Chondrocyte (in vitro differentiated cells): ENCODE measurements at regions not wholly inside any gene's neighbourhood (a gene's known extent, or its start where the extent isn't known, plus 50 kb on each side); places are given as distances from the start of the nearest gene placed in this dataset.

Experiments
- DNase-seq: peaks from one replicate; pipeline ENCODE4 v3.0.0; 2021; ENCODE audit warnings: mixed read lengths, low spot score
- H3K27ac Mint-ChIP-seq: one replicate; pipeline ENCODE4 v1.8.0; 2021; ENCODE audit warnings: mild to moderate bottlenecking, moderate library complexity, mixed read lengths; ENCODE audit not compliant: unreplicated experiment
- H3K27me3 Mint-ChIP-seq: 2 replicates; pipeline ENCODE4 v1.8.0; 2021; ENCODE audit warnings: low read depth, mixed read lengths
- H3K36me3 Mint-ChIP-seq: 2 replicates; pipeline ENCODE4 v1.8.0; 2021; ENCODE audit warnings: low read depth, mixed read lengths
- H3K4me1 Mint-ChIP-seq: 2 replicates; pipeline ENCODE4 v1.8.0; 2021; ENCODE audit warnings: low read depth, mild to moderate bottlenecking, mixed read lengths
- H3K4me3 Mint-ChIP-seq: one replicate; pipeline ENCODE4 v1.8.0; 2021; ENCODE audit warnings: mild to moderate bottlenecking, moderate library complexity, mixed read lengths; ENCODE audit not compliant: unreplicated experiment
- H3K9me3 Mint-ChIP-seq: 2 replicates; pipeline ENCODE4 v1.8.0; 2021; ENCODE audit warnings: low read depth, mixed read lengths
- TF ChIP-seq, protein P1 (sequence below): fragments of 200-600 bp; sonication (generic); IDR thresholded peaks from 2 replicates; pipeline ENCODE4 v1.5.0; 2021; ENCODE audit warnings: antibody characterized with exemption, mild to moderate bottlenecking, moderate library complexity

DNA sequence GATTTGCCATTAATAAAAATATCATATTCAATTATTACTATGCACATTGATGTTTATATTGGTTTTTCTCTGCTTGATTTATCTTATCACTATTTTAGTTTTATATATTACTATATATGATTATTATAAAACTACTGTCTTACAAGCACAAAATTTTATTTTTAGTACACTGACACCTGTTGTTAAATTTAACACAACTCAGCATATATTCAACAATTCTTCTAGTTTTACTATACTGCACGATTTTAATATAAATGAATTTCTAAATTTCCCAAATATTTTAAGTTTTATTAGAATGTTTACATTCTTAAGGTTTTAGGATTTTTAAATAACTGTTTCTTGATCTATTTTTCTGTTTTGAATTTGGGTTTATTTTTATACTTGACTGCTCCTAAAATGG lies 889.8 kb upstream of the GJE1 start:
- DNase-seq = no peak
- no peaks in the 10 kb centered on the region for H3K36me3 Mint-ChIP-seq
- TF ChIP-seq, protein P1, sequence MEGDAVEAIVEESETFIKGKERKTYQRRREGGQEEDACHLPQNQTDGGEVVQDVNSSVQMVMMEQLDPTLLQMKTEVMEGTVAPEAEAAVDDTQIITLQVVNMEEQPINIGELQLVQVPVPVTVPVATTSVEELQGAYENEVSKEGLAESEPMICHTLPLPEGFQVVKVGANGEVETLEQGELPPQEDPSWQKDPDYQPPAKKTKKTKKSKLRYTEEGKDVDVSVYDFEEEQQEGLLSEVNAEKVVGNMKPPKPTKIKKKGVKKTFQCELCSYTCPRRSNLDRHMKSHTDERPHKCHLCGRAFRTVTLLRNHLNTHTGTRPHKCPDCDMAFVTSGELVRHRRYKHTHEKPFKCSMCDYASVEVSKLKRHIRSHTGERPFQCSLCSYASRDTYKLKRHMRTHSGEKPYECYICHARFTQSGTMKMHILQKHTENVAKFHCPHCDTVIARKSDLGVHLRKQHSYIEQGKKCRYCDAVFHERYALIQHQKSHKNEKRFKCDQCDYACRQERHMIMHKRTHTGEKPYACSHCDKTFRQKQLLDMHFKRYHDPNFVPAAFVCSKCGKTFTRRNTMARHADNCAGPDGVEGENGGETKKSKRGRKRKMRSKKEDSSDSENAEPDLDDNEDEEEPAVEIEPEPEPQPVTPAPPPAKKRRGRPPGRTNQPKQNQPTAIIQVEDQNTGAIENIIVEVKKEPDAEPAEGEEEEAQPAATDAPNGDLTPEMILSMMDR = no peak
- H3K27ac Mint-ChIP-seq = no peak overlapping the region
- H3K4me3 Mint-ChIP-seq = no peak overlapping the region
- H3K4me1 Mint-ChIP-seq = no peaks in the 10 kb centered on the region
- H3K9me3 Mint-ChIP-seq = no peaks in the 10 kb centered on the region
- H3K27me3 Mint-ChIP-seq = no peaks in the 10 kb centered on the region

- H3K27me3 Mint-ChIP-seq = no peaks in the 10 kb centered on the region
- peaks cover 4% of the 10 kb centered on the region for H3K36me3 Mint-ChIP-seq
- no peak for DNase-seq
- H3K4me1 Mint-ChIP-seq = no peaks in the 10 kb centered on the region
- H3K9me3 Mint-ChIP-seq = peaks cover 18% of the 10 kb centered on the region
- no peak overlapping the region for H3K4me3 Mint-ChIP-seq
- TF ChIP-seq, protein P1 = no peak
- H3K27ac Mint-ChIP-seq = no peak overlapping the region
Measured at GRCh38 chr6:141229296-141229695, 903.4 kb upstream of the GJE1 start.

GRCh38 chr6:141218583-141218982 lies 914.1 kb upstream of the GJE1 start:
- Mint-ChIP-seq H3K4me1 (no peaks in the 10 kb centered on the region), H3K9me3 (peaks cover 52% of the 10 kb centered on the region), H3K27me3 (no peaks in the 10 kb centered on the region), H3K27ac (no peak overlapping the region), H3K36me3 (peaks cover 15% of the 10 kb centered on the region), H3K4me3 (no peak overlapping the region)
- DNase-seq = no peak
- TF ChIP-seq, protein P1 = no peak

DNA sequence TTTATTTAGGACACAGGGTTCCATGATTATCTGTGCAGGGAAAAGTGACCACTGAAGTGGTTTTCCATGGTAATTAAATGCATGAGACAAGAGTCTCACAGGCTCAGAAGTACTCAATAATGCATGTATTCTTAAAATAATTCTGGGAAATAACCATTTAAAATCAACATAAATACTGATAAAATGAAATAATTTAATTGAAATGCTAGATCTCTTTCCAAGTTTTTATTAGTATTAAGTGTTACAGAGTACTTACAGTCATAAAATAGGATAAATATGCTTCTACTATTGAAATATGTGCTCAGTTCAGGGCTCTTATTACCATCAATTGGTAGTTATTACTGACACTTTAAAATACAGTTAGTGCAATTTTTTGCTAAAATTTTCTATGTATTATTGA lies 916.0 kb upstream of the GJE1 start:
- Mint-ChIP-seq H3K36me3 (peaks cover 16% of the 10 kb centered on the region), H3K4me3 (no peak overlapping the region), H3K9me3 (peaks cover 42% of the 10 kb centered on the region), H3K4me1 (peaks cover 5% of the 10 kb centered on the region), H3K27ac (no peak overlapping the region), H3K27me3 (no peaks in the 10 kb centered on the region)
- TF ChIP-seq, protein P1 = no peak
- DNase-seq = no peak

DNA sequence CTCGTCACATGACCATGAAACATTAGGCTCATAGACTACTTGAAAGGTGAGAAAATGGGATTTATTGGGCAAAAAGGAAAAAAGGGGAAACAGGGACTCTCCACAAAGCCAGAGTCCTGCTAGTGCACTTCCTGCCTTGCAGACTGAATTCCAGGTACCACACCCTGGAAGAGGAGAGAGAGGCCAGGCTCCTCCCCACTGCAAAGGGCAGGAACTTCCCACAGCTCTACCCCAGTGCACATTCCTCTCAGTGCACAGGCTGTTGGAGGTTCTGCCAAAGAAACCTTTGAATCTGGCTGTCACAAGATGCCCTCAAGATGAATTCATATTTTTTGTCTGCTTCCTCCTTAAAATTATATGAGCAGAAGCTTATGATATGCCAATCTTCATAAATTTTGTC lies 920.4 kb upstream of the GJE1 start:
- no peaks in the 10 kb centered on the region for H3K27me3 Mint-ChIP-seq
- H3K4me1 Mint-ChIP-seq = peaks cover 5% of the 10 kb centered on the region
- TF ChIP-seq, protein P1 = no peak
- no peak overlapping the region for H3K4me3 Mint-ChIP-seq
- H3K27ac Mint-ChIP-seq = no peak overlapping the region
- peaks cover 14% of the 10 kb centered on the region for H3K9me3 Mint-ChIP-seq
- peaks cover 4% of the 10 kb centered on the region for H3K36me3 Mint-ChIP-seq
- DNase-seq = no peak
